ENCODE measurements at regions not wholly inside any gene's neighbourhood (a gene's known extent, or its start where the extent isn't known, plus 50 kb on each side); places are given as distances from the start of the nearest gene placed in this dataset.

DNA sequence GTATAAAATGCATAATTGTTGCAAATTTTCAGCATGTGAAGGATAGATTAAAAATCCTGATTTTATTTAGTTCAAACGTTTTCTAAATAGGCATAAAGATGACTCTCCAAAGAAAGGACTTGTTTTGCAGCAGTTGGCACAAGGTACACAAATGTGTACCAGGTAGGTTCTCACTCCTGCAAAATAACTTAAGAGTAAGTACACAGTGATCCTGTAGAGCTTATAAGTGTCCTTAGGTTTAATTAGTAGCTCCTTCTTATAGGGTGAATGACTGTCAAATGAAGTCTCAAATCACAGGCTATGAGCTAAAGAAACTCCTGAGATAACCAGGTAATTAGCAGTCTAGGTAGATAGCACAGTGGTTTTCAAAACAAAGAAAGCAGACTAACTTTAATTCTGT is 330.6 kb upstream of the MDGA2 start:
- Histone ChIP-seq H3K79me2 (ENCODE audit: insufficient read depth, low read length) (no peaks in the 10 kb centered on the region), H3K4me1 (ENCODE audit: control insufficient read depth in 1 of 2, insufficient read depth in 2 of 2, low read length in 2 of 2) (no peaks in the 10 kb centered on the region), H3K27me3 (ENCODE audit: insufficient read depth, low read length) (no peaks in the 10 kb centered on the region), H3K36me3 (ENCODE audit: control insufficient read depth in 1 of 2, insufficient read depth in 2 of 2, low read length in 2 of 2) (no peaks in the 10 kb centered on the region), H2AFZ (ENCODE audit: low read depth, low read length, poor library complexity, severe bottlenecking) (no peak overlapping the region), H3K4me3 (replicated peaks in 1 of 2; ENCODE audit: low read depth in 1 of 2, low read length in 2 of 2) (no peak overlapping the region), H3K4me2 (ENCODE audit: low read length) (no peak overlapping the region), H3K27ac (ENCODE audit: low read depth, low read length) (no peak overlapping the region), H3K9me2 (ENCODE audit: insufficient read depth) (no peaks in the 10 kb centered on the region), H4K20me1 (ENCODE audit: insufficient read depth) (no peaks in the 10 kb centered on the region; the same call in 1 of the 2 replicates), H3K9ac (ENCODE audit: low read length) (no peak overlapping the region), H3K9me3 (ENCODE audit: control insufficient read depth in 1 of 2, insufficient read depth in 1 of 2, low read depth in 1 of 2, low read length in 2 of 2) (no peaks in the 10 kb centered on the region; a peak in 1 of 4 replicates)
- intact Hi-C loops (cut with micrococcal nuclease), result no loop called here
- ChIA-PET RAD21 (ENCODE audit: low non-redundant PET in 1 of 2, low total read pairs in 2 of 2, uncharacterized antibody in 2 of 2, unreplicated experiment in 2 of 2) (no interaction called here), CTCF (no interaction called here), POLR2A (no interaction called here)
- no peak for ATAC-seq
- TF ChIP-seq RAD21 (IDR thresholded peaks at IDR 0.05; ENCODE audit: low read depth), result no peak
- no peak for DNase-seq (ENCODE audit: low read depth, low spot score)
- no TSS peak for BruUV-seq (replicated peaks)

DNA sequence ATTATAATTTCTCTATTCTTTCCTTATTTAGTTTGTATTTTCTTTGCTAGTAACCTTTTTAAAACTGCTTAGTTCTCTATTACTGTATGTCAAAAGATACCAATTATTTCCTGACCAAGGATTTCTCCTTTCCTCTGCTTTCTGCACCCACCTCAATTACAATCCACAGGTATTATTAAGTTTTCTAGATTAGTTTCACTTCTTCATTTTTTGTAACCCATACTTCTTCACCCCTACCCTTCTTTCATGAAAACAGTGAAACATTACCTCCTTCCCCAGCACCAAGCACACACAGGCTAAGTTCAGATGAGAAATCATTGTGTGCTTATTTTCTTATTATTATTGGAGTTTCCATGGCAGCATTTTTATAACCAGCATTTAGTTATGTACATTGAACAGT is 318.5 kb upstream of the MDGA2 start:
- ChIA-PET POLR2A (no interaction called here), CTCF (no interaction called here), RAD21 (ENCODE audit: low non-redundant PET in 1 of 2, low total read pairs in 2 of 2, uncharacterized antibody in 2 of 2, unreplicated experiment in 2 of 2) (no interaction called here)
- H3K27ac ChIP-seq (ENCODE audit: low read depth, low read length), result no peak overlapping the region
- H3K9ac ChIP-seq (ENCODE audit: low read length), result no peak overlapping the region
- no peaks in the 10 kb centered on the region for H3K36me3 ChIP-seq (ENCODE audit: control insufficient read depth in 1 of 2, insufficient read depth in 2 of 2, low read length in 2 of 2)
- H3K4me1 ChIP-seq (ENCODE audit: control insufficient read depth in 1 of 2, insufficient read depth in 2 of 2, low read length in 2 of 2), result no peaks in the 10 kb centered on the region
- no peak overlapping the region for H2AFZ ChIP-seq (ENCODE audit: low read depth, low read length, poor library complexity, severe bottlenecking)
- no peak overlapping the region for H3K4me3 ChIP-seq (replicated peaks in 1 of 2; ENCODE audit: low read depth in 1 of 2, low read length in 2 of 2)
- no peak overlapping the region for H3K4me2 ChIP-seq (ENCODE audit: low read length)
- BruUV-seq (replicated peaks), result no TSS peak
- no peaks in the 10 kb centered on the region for H3K9me2 ChIP-seq (ENCODE audit: insufficient read depth)
- intact Hi-C loops (cut with micrococcal nuclease), result no loop called here
- no peaks in the 10 kb centered on the region for H3K79me2 ChIP-seq (ENCODE audit: insufficient read depth, low read length)
- no peaks in the 10 kb centered on the region for H3K9me3 ChIP-seq (ENCODE audit: control insufficient read depth in 1 of 2, insufficient read depth in 1 of 2, low read depth in 1 of 2, low read length in 2 of 2)
- ATAC-seq, result no peak
- no peak for DNase-seq (ENCODE audit: low read depth, low spot score)
- no peaks in the 10 kb centered on the region for H4K20me1 ChIP-seq (ENCODE audit: insufficient read depth)
- H3K27me3 ChIP-seq (ENCODE audit: insufficient read depth, low read length), result no peaks in the 10 kb centered on the region
- TF ChIP-seq ZBTB33 (IDR thresholded peaks at IDR 0.05; ENCODE audit: extremely low read depth, insufficient replicate concordance, low read length) (no peak), YY1 (IDR thresholded peaks at IDR 0.05; ENCODE audit: extremely low read depth, insufficient replicate concordance, low read depth, low read length) (no peak), POLR2A (IDR thresholded peaks at IDR 0.05; ENCODE audit: borderline replicate concordance, extremely low read depth, insufficient read depth, insufficient read length) (no peak), POLR2AphosphoS5 (IDR thresholded peaks at IDR 0.05; ENCODE audit: low read depth, low read length) (no peak), SP1 (IDR thresholded peaks at IDR 0.05; ENCODE audit: low read depth) (no peak), CBX3 (IDR thresholded peaks at IDR 0.05; ENCODE audit: low read depth) (no peak), CEBPB (IDR thresholded peaks at IDR 0.05; ENCODE audit: low read depth) (no peak), ZFX (IDR thresholded peaks at IDR 0.05) (no peak), EZH2 (IDR thresholded peaks at IDR 0.05) (no peak), ZNF274 (IDR thresholded peaks at IDR 0.05; ENCODE audit: low read depth, low read length) (no peak), EGR1 (IDR thresholded peaks at IDR 0.05; ENCODE audit: low read depth) (no peak), SRF (IDR thresholded peaks at IDR 0.05; ENCODE audit: low read depth) (no peak), FOSL1 (IDR thresholded peaks at IDR 0.05; ENCODE audit: low read depth) (no peak), TCF7L2 (IDR thresholded peaks at IDR 0.05; ENCODE audit: borderline replicate concordance, extremely low read depth, insufficient read depth, insufficient read length) (no peak)
- TF ChIP-seq, protein P1, sequence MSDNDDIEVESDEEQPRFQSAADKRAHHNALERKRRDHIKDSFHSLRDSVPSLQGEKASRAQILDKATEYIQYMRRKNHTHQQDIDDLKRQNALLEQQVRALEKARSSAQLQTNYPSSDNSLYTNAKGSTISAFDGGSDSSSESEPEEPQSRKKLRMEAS (IDR thresholded peaks at IDR 0.05), result no peak
- TF ChIP-seq, protein P2, sequence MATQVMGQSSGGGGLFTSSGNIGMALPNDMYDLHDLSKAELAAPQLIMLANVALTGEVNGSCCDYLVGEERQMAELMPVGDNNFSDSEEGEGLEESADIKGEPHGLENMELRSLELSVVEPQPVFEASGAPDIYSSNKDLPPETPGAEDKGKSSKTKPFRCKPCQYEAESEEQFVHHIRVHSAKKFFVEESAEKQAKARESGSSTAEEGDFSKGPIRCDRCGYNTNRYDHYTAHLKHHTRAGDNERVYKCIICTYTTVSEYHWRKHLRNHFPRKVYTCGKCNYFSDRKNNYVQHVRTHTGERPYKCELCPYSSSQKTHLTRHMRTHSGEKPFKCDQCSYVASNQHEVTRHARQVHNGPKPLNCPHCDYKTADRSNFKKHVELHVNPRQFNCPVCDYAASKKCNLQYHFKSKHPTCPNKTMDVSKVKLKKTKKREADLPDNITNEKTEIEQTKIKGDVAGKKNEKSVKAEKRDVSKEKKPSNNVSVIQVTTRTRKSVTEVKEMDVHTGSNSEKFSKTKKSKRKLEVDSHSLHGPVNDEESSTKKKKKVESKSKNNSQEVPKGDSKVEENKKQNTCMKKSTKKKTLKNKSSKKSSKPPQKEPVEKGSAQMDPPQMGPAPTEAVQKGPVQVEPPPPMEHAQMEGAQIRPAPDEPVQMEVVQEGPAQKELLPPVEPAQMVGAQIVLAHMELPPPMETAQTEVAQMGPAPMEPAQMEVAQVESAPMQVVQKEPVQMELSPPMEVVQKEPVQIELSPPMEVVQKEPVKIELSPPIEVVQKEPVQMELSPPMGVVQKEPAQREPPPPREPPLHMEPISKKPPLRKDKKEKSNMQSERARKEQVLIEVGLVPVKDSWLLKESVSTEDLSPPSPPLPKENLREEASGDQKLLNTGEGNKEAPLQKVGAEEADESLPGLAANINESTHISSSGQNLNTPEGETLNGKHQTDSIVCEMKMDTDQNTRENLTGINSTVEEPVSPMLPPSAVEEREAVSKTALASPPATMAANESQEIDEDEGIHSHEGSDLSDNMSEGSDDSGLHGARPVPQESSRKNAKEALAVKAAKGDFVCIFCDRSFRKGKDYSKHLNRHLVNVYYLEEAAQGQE (IDR thresholded peaks at IDR 0.05; ENCODE audit: low read depth), result no peak
